Hepatocyte (in vitro differentiated cells): ENCODE measurements at regions not wholly inside any gene's neighbourhood (a gene's known extent, or its start where the extent isn't known, plus 50 kb on each side); places are given as distances from the start of the nearest gene placed in this dataset.

Experiments
- DNase-seq: peaks from one replicate; pipeline ENCODE4 v3.0.0-alpha.2; 2016; ENCODE audit warnings: low spot score
- H2AFZ ChIP-seq: fragments of 200-600 bp; sonication (generic); 2 replicates; pipeline ENCODE4 v1.6.0; 2016; ENCODE audit warnings: antibody characterized with exemption, mild to moderate bottlenecking
- H3K27ac ChIP-seq: fragments of 200-600 bp; sonication (generic); 2 replicates; pipeline ENCODE4 v1.5.1; 2016; ENCODE audit warnings: mild to moderate bottlenecking
- H3K27me3 ChIP-seq: fragments of 200-600 bp; sonication (generic); 2 replicates; pipeline ENCODE4 v1.6.1; 2016
- H3K36me3 ChIP-seq: fragments of 200-600 bp; sonication (generic); replicated peaks from 2 replicates; pipeline ENCODE4 v1.5.1; 2016; ENCODE audit warnings: low read depth; ENCODE audit not compliant: insufficient read depth
- H3K4me1 ChIP-seq: fragments of 200-600 bp; sonication (generic); 2 replicates; pipeline ENCODE4 v1.5.1; 2016; ENCODE audit warnings: mild to moderate bottlenecking, moderate library complexity; ENCODE audit not compliant: insufficient read depth
- H3K4me2 ChIP-seq: fragments of 200-600 bp; sonication (generic); 2 replicates; pipeline ENCODE4 v1.6.0; 2016
- H3K4me3 ChIP-seq: fragments of 200-600 bp; sonication (generic); 2 replicates; pipeline ENCODE4 v1.5.1; 2016; ENCODE audit warnings: mild to moderate bottlenecking
- H3K79me2 ChIP-seq: fragments of 200-600 bp; sonication (generic); 2 replicates; pipeline ENCODE4 v1.6.0; 2017; ENCODE audit warnings: mild to moderate bottlenecking
- H3K9me2 ChIP-seq: fragments of 200-600 bp; sonication (generic); replicated peaks from 2 replicates; pipeline ENCODE4 v1.6.0; 2017; ENCODE audit warnings: mild to moderate bottlenecking; ENCODE audit not compliant: insufficient read depth
- H3K9me3 ChIP-seq: fragments of 200-600 bp; sonication (generic); 2 replicates; pipeline ENCODE4 v1.5.1; 2016; ENCODE audit warnings: low read depth, mild to moderate bottlenecking
- H4K20me1 ChIP-seq: fragments of 200-600 bp; sonication (generic); 2 replicates; pipeline ENCODE4 v1.6.0; 2016; ENCODE audit warnings: mild to moderate bottlenecking; ENCODE audit not compliant: insufficient read depth, poor library complexity, severe bottlenecking
- EZH2 ChIP-seq: fragments of 200-600 bp; sonication (generic); IDR thresholded peaks from 2 replicates; pipeline ENCODE4 v1.6.1; 2016; ENCODE audit warnings: antibody characterized with exemption, mild to moderate bottlenecking, borderline replicate concordance
- EZH2phosphoT487 ChIP-seq: fragments of 200-600 bp; sonication (generic); IDR thresholded peaks from one replicate; pipeline ENCODE4 v1.6.1; 2018; ENCODE audit warnings: antibody characterized with exemption, mild to moderate bottlenecking, low read depth, moderate library complexity; ENCODE audit not compliant: unreplicated experiment, severe bottlenecking
- WGBS: methylation state at CpG from one replicate; pipeline ENCODE4 v1.1.6; 2016; ENCODE audit warnings: low lambda C conversion rate; ENCODE audit errors: missing lambda C conversion rate; 5-methylcytosine and 5-hydroxymethylcytosine counted together
- TF ChIP-seq, protein P1 (sequence below): fragments of 200-600 bp; sonication (generic); IDR thresholded peaks from 2 replicates; pipeline ENCODE4 v1.5.1; 2016; ENCODE audit warnings: antibody characterized with exemption, mild to moderate bottlenecking; ENCODE audit not compliant: poor library complexity

DNA sequence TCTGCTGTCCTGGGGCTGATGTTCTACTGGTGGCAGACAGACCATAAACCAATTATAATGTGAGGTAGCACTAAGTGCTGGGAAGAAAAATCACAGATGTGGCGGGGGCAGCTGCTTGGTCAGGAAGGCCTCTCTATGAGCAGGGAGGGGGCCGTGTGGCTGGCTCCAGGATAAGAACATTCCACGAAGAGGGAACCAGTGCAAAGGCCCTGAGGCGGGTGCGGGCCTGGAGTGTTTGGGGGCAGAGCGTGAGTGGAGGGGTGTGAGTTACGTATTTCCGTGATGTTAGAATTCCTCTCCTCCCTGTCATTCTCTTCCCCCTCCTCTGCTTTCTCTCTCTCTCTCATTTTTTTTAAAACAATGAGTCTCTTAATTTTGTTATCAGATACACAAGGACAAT lies 67.2 kb downstream of the CEBPB start:
- Histone ChIP-seq H3K79me2 (no peaks in the 10 kb centered on the region), H3K27ac (no peak overlapping the region), H3K4me3 (no peak overlapping the region), H3K9me2 (no peaks in the 10 kb centered on the region), H3K36me3 (no peaks in the 10 kb centered on the region), H3K4me2 (no peak overlapping the region), H2AFZ (no peak overlapping the region), H4K20me1 (no peaks in the 10 kb centered on the region), H3K4me1 (no peaks in the 10 kb centered on the region), H3K27me3 (no peaks in the 10 kb centered on the region), H3K9me3 (no peaks in the 10 kb centered on the region)
- TF ChIP-seq EZH2 = no peak
- no peak for TF ChIP-seq EZH2phosphoT487
- TF ChIP-seq, protein P1, sequence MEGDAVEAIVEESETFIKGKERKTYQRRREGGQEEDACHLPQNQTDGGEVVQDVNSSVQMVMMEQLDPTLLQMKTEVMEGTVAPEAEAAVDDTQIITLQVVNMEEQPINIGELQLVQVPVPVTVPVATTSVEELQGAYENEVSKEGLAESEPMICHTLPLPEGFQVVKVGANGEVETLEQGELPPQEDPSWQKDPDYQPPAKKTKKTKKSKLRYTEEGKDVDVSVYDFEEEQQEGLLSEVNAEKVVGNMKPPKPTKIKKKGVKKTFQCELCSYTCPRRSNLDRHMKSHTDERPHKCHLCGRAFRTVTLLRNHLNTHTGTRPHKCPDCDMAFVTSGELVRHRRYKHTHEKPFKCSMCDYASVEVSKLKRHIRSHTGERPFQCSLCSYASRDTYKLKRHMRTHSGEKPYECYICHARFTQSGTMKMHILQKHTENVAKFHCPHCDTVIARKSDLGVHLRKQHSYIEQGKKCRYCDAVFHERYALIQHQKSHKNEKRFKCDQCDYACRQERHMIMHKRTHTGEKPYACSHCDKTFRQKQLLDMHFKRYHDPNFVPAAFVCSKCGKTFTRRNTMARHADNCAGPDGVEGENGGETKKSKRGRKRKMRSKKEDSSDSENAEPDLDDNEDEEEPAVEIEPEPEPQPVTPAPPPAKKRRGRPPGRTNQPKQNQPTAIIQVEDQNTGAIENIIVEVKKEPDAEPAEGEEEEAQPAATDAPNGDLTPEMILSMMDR = no peak
- DNase-seq = no peak
- 92% methylated on average over 8 of the region's 8 CpGs for WGBS

DNA sequence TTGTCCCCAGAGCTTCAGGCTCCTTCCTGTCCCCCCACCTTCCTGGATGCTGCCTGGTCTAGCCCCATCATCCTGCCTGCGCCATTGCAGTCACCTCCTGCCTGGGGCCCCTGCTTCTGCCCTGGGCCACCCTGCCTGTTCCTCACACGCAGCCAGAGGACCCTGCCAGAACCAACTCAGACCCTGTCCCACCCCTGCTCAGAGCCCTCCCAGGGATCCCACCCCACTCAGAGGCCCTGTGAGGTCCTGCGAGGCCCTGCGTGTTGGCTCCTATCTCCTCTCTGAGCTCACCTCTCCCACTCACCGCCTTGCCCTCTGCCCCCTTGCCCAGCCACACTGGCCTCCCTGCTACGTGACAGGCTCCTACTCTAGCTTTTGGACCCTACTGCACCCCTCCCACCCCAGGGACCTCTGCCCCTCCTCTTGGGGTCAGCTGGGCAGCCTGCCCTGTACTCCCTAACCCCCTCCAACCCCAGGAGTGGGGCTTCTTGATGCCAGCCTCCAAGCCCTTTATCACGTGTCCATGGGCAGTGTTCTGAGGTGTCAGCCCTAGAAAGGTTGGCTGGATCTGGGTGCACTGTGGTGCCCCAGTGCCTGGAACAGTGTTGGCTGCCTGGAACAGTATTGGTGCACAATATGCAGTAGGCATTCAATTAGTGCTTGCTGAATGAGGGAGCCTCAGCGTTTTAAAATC lies 68.3 kb downstream of the CEBPB start:
- H3K36me3 ChIP-seq = no peaks in the 10 kb centered on the region
- no peak overlapping the region for H3K4me3 ChIP-seq
- H3K79me2 ChIP-seq = no peaks in the 10 kb centered on the region
- H3K4me1 ChIP-seq = no peaks in the 10 kb centered on the region
- no peaks in the 10 kb centered on the region for H3K9me2 ChIP-seq
- no peaks in the 10 kb centered on the region for H4K20me1 ChIP-seq
- 88% methylated on average over 8 of the region's 8 CpGs for WGBS
- TF ChIP-seq EZH2phosphoT487 (no peak), EZH2 (no peak)
- TF ChIP-seq, protein P1 = no peak
- no peak for DNase-seq
- H3K9me3 ChIP-seq = no peaks in the 10 kb centered on the region
- H3K27ac ChIP-seq = no peak overlapping the region
- H3K4me2 ChIP-seq = no peak overlapping the region
- no peak overlapping the region for H2AFZ ChIP-seq
- no peaks in the 10 kb centered on the region for H3K27me3 ChIP-seq

DNA sequence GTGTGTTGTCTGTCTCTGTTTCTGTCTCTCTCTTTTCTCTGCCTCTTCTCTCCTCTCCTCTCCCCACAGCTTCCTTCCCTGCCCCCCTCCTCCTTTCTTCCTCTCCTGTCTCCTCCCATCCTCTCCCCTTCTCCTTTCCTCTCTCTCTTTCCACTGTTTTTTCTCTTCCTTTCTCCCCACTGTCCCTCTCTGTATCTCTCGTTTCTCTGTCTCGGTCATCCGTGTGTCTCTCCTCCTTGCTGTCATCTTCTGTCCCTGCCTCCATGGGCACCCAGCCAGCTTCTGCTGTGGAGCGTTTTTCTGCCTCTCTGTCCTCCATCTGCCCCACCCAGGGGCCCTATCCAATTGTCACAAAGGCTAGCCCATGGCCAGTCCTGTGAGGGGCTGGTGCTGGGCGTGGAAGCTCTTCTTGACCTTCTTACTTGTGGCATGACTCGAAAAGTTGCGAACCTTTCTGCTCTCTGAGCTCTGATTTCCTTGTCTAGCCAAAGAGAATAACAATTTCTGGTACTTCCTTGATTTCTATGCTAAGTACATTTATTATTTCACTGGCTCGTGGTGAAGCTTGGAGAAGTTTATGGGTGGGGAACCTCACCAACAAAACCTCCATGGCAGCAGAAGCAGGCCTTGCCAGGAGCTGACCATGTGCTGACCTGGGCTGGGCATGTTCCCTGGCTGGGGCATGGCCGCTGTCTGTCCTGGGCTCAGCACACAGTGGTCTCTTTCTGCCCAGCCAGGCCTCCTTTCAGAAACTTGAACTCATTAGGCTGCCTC lies 69.3 kb downstream of the CEBPB start:
- H3K36me3 ChIP-seq = no peaks in the 10 kb centered on the region
- H3K4me1 ChIP-seq = no peaks in the 10 kb centered on the region
- TF ChIP-seq EZH2phosphoT487 = no peak
- no peak for TF ChIP-seq EZH2
- TF ChIP-seq, protein P1 = no peak
- H3K4me3 ChIP-seq = no peak overlapping the region
- H4K20me1 ChIP-seq = no peaks in the 10 kb centered on the region
- H3K27ac ChIP-seq = no peak overlapping the region
- 75% methylated on average over 9 of the region's 9 CpGs for WGBS
- H3K9me2 ChIP-seq = no peaks in the 10 kb centered on the region
- H2AFZ ChIP-seq = no peak overlapping the region
- no peak for DNase-seq
- H3K79me2 ChIP-seq = no peaks in the 10 kb centered on the region
- H3K4me2 ChIP-seq = no peak overlapping the region
- no peaks in the 10 kb centered on the region for H3K27me3 ChIP-seq
- no peaks in the 10 kb centered on the region for H3K9me3 ChIP-seq
